Activated CD4-positive, alpha-beta memory T cell treated with anti-CD3 and anti-CD28 coated beads for 36 hours (primary cell): ENCODE measurements at regions not wholly inside any gene's neighbourhood (a gene's known extent, or its start where the extent isn't known, plus 50 kb on each side); places are given as distances from the start of the nearest gene placed in this dataset.

Source experiments
- CTCF ChIA-PET: fragments of 350-600 bp; sonication (Branson Sonifier 250); formaldehyde crosslinking; loops from one replicate; lab custom pipeline; 2021; ENCODE audit warnings: antibody characterized with exemption, inconsistent platforms; lab: Charles Lee
- POLR2A ChIA-PET: fragments of 350-600 bp; sonication (Branson Sonifier 250); formaldehyde crosslinking; loops from one replicate; lab custom pipeline; 2021; ENCODE audit warnings: antibody characterized with exemption; lab: Charles Lee
- DNase-seq: peaks from one replicate; pipeline ENCODE4 v3.0.0-alpha.2; 2020
- H3K27ac Mint-ChIP-seq: one replicate; pipeline ENCODE4 v1.8.0; 2021; ENCODE audit warnings: mixed read lengths
- H3K27me3 Mint-ChIP-seq: one replicate; pipeline ENCODE4 v1.8.0; 2021; ENCODE audit warnings: mixed read lengths
- H3K36me3 Mint-ChIP-seq: one replicate; pipeline ENCODE4 v1.8.0; 2021; ENCODE audit warnings: mixed read lengths
- H3K4me1 Mint-ChIP-seq: one replicate; pipeline ENCODE4 v1.8.0; 2021; ENCODE audit warnings: low read depth, mixed read lengths
- H3K4me3 Mint-ChIP-seq: one replicate; pipeline ENCODE4 v1.8.0; 2021; ENCODE audit warnings: mild to moderate bottlenecking, mixed read lengths
- H3K9me3 Mint-ChIP-seq: one replicate; pipeline ENCODE4 v1.8.0; 2021; ENCODE audit warnings: mixed read lengths
- intact Hi-C: fragments of 100-400 bp; cut with micrococcal nuclease; formaldehyde crosslinking; loops from one replicate; pipeline ENCODE4 v1.15.1; 2023

DNA sequence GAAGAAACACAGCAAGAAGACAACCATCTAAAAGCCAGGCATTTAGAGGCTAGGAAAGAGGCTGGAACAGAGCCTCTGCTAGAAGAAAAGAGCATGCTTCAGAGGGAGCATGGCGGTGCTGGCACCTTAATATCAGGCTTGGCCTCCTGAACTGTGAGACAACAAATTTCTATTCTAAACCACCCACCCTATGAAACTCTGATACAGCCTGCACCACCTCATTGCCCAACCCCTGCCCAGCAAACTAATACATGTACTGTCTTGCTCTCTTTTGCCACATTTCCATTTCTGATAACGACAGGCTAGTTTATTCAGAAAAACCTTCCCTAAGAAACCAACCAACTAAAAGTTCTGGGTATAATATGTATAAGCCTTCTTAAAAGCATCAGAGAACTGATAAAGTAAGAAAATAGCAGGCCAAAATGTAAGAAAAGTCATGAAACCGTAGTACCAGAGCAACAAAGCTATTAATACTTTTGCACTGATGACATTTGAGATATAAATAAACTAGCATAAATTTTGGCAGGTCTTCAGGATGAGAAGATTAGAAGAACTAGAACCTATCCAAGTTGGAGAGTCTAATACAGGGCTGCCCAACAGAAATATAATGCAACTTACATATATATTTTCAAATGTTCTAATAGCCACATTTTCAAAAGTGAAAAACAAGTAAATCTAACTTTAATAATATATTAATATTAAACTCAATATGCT lies 184.7 kb upstream of the HSF2 start:
- Mint-ChIP-seq H3K27ac (no peak overlapping the region), H3K36me3 (no peaks in the 10 kb centered on the region), H3K9me3 (no peaks in the 10 kb centered on the region), H3K4me3 (no peak overlapping the region), H3K4me1 (no peaks in the 10 kb centered on the region), H3K27me3 (no peaks in the 10 kb centered on the region)
- ChIA-PET CTCF (no interaction called here), POLR2A (no interaction called here)
- DNase-seq, result no peak
- intact Hi-C loops, result no loop called here

DNA sequence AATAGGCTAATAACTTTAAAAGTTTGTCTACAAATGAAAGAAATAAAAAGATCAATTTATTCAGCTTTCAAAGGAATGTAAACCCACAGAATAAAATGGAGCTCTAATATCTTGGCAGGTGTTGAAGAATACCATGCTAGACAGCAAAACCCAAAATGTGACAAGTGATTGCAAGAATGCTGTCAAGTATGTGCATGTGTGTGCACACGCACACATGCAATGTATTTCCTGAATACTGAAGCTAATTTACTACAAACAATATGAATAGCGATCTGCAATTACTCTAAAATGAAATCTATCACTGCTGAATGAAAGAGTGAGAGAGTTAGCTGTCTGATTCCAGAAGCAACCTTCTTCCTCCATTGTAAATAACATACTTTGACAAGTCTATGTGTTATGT lies 179.2 kb upstream of the HSF2 start:
- intact Hi-C loops, result no loop called here
- no peaks in the 10 kb centered on the region for H3K4me1 Mint-ChIP-seq
- no peaks in the 10 kb centered on the region for H3K27me3 Mint-ChIP-seq
- no peak overlapping the region for H3K27ac Mint-ChIP-seq
- no peak for DNase-seq
- H3K36me3 Mint-ChIP-seq, result no peaks in the 10 kb centered on the region
- no peaks in the 10 kb centered on the region for H3K9me3 Mint-ChIP-seq
- no peak overlapping the region for H3K4me3 Mint-ChIP-seq
- ChIA-PET POLR2A (no interaction called here), CTCF (interaction anchor here (0.7 kb wide), 1 partner anchor 310 kb away, joined by 3 read pairs; no protein-coding TSS in a partner anchor)

DNA sequence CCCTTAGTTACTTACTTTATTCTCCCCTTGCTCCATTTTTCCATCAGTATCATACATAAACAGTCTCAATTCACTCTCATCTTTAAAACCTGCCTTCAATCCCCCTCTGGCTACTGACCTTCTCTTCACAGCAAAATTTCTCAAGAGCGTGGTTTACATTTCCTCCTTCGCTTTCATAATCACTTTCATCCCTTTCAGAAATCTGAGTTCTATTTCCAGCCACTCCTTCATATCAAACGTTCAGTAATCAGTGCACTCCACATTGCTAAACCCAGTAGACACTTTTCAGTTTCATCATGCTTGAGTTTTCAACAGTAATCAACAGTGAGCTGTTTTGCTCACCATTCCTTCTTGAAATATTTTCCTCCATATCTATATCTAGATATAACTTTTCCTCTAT lies 176.7 kb upstream of the HSF2 start:
- ChIA-PET CTCF (no interaction called here), POLR2A (no interaction called here)
- H3K36me3 Mint-ChIP-seq, result no peaks in the 10 kb centered on the region
- H3K4me1 Mint-ChIP-seq, result no peaks in the 10 kb centered on the region
- intact Hi-C loops, result no loop called here
- no peak for DNase-seq
- H3K9me3 Mint-ChIP-seq, result no peaks in the 10 kb centered on the region
- H3K4me3 Mint-ChIP-seq, result no peak overlapping the region
- H3K27me3 Mint-ChIP-seq, result no peaks in the 10 kb centered on the region
- H3K27ac Mint-ChIP-seq, result no peak overlapping the region

DNA sequence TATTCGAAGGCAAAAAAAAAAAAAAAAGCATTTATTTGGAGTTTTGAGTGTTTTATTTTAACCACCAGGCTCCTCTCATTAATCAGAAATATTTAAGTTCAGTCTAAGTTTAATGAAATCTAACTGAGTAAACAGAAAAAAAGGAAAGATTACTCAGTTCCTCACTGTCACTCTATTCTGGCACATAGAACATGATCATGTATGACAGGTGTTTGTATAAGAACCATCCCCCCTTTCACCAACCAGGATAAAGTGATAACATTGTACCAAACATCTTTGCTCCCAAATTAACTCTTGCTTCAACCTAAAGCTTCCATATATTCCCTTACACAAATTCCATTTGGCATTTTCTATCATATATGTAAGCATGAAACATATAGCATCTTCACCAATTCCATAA lies 176.2 kb upstream of the HSF2 start:
- no peak for DNase-seq
- H3K27ac Mint-ChIP-seq, result no peak overlapping the region
- ChIA-PET POLR2A (no interaction called here), CTCF (no interaction called here)
- H3K4me3 Mint-ChIP-seq, result no peak overlapping the region
- intact Hi-C loops, result no loop called here
- no peaks in the 10 kb centered on the region for H3K4me1 Mint-ChIP-seq
- no peaks in the 10 kb centered on the region for H3K36me3 Mint-ChIP-seq
- H3K9me3 Mint-ChIP-seq, result no peaks in the 10 kb centered on the region
- H3K27me3 Mint-ChIP-seq, result no peaks in the 10 kb centered on the region

DNA sequence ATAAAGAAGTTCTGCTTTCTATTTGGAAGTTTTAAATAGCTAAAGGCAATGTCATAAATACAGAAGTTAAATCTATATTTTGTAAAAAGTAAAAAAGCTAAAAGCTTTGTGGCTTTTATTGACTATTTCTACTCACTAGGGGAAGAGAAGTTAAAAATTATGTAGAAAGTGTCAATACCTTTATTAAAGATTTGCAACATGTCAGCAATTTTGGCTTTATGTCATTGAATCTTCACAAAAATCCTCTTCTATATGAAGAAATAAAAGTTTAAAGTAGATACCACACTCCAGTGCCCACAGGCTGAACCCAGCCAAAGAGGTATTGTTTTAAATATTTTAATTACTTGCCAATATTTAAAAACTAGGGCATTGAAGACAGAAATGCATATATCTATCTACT lies 160.6 kb upstream of the HSF2 start:
- ChIA-PET CTCF (no interaction called here), POLR2A (no interaction called here)
- Mint-ChIP-seq H3K36me3 (no peaks in the 10 kb centered on the region), H3K9me3 (peaks cover 16% of the 10 kb centered on the region), H3K27me3 (no peaks in the 10 kb centered on the region), H3K4me1 (no peaks in the 10 kb centered on the region), H3K27ac (no peak overlapping the region), H3K4me3 (no peak overlapping the region)
- intact Hi-C loops, result no loop called here
- no peak for DNase-seq

DNA sequence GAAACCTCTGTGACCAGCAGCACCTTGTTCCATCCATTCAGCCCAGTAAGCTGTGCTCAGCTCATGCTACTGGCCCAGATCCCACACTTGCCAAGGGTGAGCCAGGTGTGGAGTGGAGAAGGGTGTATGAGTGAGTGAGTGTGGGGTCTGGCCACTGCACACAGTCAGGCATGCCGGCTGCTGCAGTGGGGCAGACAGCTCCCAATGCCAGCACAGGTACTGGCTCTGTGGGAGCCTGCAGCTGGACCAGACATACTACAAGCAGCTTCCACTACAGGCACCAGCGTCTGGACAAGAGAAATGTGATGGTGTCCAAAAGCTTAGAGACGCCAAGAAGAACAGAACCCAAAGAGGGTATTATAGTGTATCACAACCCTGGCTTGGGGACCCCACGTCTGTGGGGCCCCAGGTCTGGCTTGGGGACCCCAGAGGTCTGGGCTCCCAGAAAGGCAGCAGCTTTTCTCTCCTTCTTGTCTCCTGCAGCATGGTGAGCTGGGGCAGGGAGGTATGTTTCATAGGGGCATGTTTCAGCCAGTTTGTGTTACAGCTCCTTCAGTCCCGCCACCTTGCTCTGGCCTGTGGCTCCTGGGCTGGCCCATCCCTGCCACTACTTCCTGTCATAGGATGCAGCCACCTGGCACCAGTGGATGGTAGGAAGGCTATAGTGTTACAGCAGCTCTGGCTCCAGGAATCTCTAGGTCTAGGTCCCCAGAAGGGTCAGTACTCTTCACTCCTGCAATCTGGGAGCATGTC lies 152.4 kb upstream of the HSF2 start:
- Mint-ChIP-seq H3K27ac (no peak overlapping the region), H3K4me1 (no peaks in the 10 kb centered on the region), H3K4me3 (no peak overlapping the region), H3K36me3 (no peaks in the 10 kb centered on the region), H3K27me3 (no peaks in the 10 kb centered on the region), H3K9me3 (peaks cover 19% of the 10 kb centered on the region)
- no peak for DNase-seq
- intact Hi-C loops, result no loop called here
- ChIA-PET POLR2A (no interaction called here), CTCF (interaction anchor here (1.0 kb wide), 1 partner anchor 9 kb away, joined by 3 read pairs; no protein-coding TSS in a partner anchor)

DNA sequence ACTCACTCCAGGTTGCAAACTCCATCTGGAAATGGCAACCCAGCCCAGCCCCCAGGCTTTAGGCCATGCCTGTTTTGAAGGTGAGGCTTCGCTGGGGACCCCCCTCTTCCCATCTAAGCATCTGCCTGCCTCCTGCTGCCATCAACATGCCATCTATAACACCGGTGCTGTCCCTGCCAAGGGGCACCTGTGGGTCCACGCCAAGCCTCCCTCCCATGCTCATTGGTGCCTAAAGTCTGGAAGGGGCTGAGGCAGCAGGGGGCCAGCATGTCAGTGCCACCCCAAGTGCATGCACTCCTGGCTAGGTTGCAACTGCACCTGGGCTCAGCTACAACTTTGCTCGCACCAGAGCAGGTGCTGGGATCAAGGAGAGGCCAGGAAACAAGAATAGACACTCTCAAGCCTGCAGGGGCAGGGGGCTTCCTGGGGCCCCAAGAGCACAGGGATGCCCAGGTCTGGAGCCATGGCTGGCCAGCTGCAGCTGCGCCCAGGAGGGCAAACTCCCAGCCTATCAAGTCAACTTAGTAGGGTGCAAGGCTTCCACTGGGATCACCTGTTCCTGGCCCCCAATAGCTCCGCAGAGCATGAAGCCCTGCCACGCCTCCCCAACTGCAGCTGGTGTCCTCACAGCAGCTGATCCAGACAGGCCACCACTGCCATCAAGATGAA lies 151.3 kb upstream of the HSF2 start:
- Mint-ChIP-seq H3K9me3 (peaks cover 12% of the 10 kb centered on the region), H3K4me1 (no peaks in the 10 kb centered on the region), H3K4me3 (no peak overlapping the region), H3K27me3 (no peaks in the 10 kb centered on the region), H3K27ac (no peak overlapping the region), H3K36me3 (no peaks in the 10 kb centered on the region)
- DNase-seq, result no peak
- POLR2A ChIA-PET, result no interaction called here
- CTCF ChIA-PET, result no interaction called here
- intact Hi-C loops, result no loop called here

DNA sequence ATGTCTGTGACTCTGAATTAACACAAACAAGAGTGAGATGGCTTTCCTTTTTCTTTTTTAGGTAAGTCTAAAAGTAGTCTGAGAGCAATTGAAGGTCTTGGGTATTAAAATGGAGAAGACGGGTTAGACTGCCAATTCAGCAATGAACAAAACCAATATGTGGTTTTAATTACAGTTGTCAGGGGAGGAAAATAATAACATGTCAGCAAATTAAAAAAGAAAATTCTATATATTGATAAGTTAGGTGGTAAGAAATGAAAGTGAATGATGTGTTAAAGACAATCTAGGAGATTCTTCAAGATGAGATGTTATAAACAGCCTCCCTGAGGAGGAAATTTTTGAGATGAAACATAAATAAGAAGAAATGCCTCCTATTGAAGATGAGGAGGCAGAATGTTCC lies 150.6 kb upstream of the HSF2 start:
- H3K27ac Mint-ChIP-seq, result no peak overlapping the region
- intact Hi-C loops, result no loop called here
- no peak for DNase-seq
- ChIA-PET POLR2A (no interaction called here), CTCF (no interaction called here)
- H3K27me3 Mint-ChIP-seq, result no peaks in the 10 kb centered on the region
- no peaks in the 10 kb centered on the region for H3K36me3 Mint-ChIP-seq
- no peak overlapping the region for H3K4me3 Mint-ChIP-seq
- H3K9me3 Mint-ChIP-seq, result peaks cover 5% of the 10 kb centered on the region
- no peaks in the 10 kb centered on the region for H3K4me1 Mint-ChIP-seq

DNA sequence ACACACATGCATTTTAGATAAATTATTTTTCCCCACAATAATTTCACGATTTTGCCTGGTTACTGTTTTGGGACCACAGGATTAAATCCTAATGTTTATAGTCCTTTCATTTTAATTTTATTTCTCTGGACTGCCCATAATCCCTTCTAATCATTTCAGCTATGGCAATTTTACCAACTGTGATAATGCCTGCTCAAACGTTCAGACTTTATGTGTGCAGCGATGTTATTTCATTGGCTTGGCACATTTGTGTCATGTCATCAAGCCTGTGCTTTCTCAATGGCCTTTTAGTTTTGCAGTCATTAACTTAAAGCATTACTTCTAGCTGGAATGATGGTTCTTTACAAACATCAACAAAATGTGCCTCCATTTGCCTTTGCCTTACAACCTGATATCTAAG lies 140.6 kb upstream of the HSF2 start:
- H3K36me3 Mint-ChIP-seq, result no peaks in the 10 kb centered on the region
- no peak for DNase-seq
- no peaks in the 10 kb centered on the region for H3K27me3 Mint-ChIP-seq
- no peak overlapping the region for H3K27ac Mint-ChIP-seq
- H3K4me3 Mint-ChIP-seq, result no peak overlapping the region
- POLR2A ChIA-PET, result no interaction called here
- H3K4me1 Mint-ChIP-seq, result no peaks in the 10 kb centered on the region
- CTCF ChIA-PET, result no interaction called here
- no peaks in the 10 kb centered on the region for H3K9me3 Mint-ChIP-seq
- intact Hi-C loops, result no loop called here

DNA sequence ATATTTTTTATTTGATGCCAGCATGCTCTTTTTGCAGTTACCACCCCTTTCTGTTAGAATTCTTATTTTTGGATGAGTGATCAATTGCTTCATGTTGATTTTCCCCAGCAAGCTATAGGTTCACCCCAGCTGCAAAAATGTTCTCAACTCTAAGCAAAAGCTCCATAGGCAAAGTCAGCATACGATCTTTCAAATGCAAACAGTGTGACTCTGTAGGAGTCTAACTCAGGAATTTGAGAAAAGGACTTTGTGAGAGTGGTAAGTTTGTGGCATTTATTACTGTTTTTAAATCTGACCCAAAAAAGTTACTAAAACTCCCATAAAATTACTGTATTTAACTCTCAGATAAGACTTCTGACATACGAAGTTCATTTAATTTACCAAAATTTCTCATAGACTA lies 134.9 kb upstream of the HSF2 start:
- H3K27ac Mint-ChIP-seq, result no peak overlapping the region
- H3K36me3 Mint-ChIP-seq, result no peaks in the 10 kb centered on the region
- POLR2A ChIA-PET, result no interaction called here
- H3K9me3 Mint-ChIP-seq, result peaks cover 11% of the 10 kb centered on the region
- DNase-seq, result no peak
- no peaks in the 10 kb centered on the region for H3K27me3 Mint-ChIP-seq
- intact Hi-C loops, result no loop called here
- H3K4me3 Mint-ChIP-seq, result no peak overlapping the region
- no peaks in the 10 kb centered on the region for H3K4me1 Mint-ChIP-seq
- CTCF ChIA-PET, result no interaction called here

DNA sequence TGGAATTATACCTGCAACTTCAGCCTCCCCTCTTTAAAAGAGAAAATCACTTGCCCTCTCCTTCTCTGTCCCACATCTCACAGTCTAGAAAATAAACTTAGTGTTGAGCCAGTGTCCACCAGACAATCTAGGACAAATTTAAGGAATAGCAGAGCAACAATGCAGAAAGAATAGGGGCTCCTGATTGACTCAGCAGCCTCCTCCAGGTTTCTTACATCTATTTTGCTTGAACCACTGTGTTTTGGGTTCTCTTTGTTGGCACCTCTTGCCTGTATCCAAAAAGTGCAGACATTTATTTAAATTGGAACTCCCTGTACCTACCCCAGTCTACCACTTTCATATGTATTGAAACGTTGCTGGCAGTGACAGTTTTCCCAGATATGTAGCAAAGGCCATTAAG lies 133.7 kb upstream of the HSF2 start:
- ChIA-PET CTCF (no interaction called here), POLR2A (no interaction called here)
- no peaks in the 10 kb centered on the region for H3K4me1 Mint-ChIP-seq
- H3K27ac Mint-ChIP-seq, result no peak overlapping the region
- no peak for DNase-seq
- no peak overlapping the region for H3K4me3 Mint-ChIP-seq
- intact Hi-C loops, result no loop called here
- H3K9me3 Mint-ChIP-seq, result peaks cover 11% of the 10 kb centered on the region
- H3K27me3 Mint-ChIP-seq, result no peaks in the 10 kb centered on the region
- H3K36me3 Mint-ChIP-seq, result no peaks in the 10 kb centered on the region

DNA sequence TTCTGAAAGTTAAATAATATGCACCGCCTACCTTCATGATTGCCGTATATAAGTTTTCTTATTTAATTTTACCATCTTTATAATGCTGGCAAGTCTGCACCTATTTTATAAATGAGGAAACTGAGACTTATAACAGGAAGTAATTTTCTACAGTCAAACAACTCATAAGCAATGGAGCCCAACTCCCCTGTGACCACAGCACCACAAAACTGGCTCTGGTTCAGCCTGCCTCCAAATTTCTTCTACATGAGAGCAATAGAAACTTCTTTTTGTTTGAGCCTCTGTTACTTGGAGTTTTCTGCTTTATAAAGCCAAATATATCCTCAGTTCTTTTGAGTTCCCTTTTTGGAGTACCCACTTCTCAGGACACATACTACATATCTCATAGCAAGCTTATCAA lies 131.1 kb upstream of the HSF2 start:
- Mint-ChIP-seq H3K4me3 (no peak overlapping the region), H3K27ac (no peak overlapping the region), H3K4me1 (no peaks in the 10 kb centered on the region), H3K36me3 (no peaks in the 10 kb centered on the region), H3K9me3 (peaks cover 11% of the 10 kb centered on the region), H3K27me3 (no peaks in the 10 kb centered on the region)
- ChIA-PET POLR2A (no interaction called here), CTCF (no interaction called here)
- intact Hi-C loops, result no loop called here
- no peak for DNase-seq
